Stomach (tissue), 8 donors: ENCODE measurements at regions not wholly inside any gene's neighbourhood (a gene's known extent, or its start where the extent isn't known, plus 50 kb on each side); places are given as distances from the start of the nearest gene placed in this dataset.

Source experiments
- DNase-seq, 2 donors: peaks; one replicate each; pipeline versions ENCODE4 v3.0.0 to v3.0.0-alpha.2; 2013 to 2019
- H3K27ac ChIP-seq, 5 donors: fragments of 200-600 bp in 4 of 5; sonication (generic) in 4 of 5; one replicate each; pipeline ENCODE4 v1.5.1; 2013 to 2019; ENCODE audit warnings: mild to moderate bottlenecking in 1 of 5, moderate library complexity in 1 of 5
- H3K27me3 ChIP-seq, 3 donors: fragments of 200-600 bp; sonication (generic); one replicate each; pipeline ENCODE4 v1.5.1; 2017 to 2019; ENCODE audit warnings: mixed run types in 1 of 3
- H3K36me3 ChIP-seq, 4 donors: fragments of 200-600 bp; sonication (generic); 1 replicate in 3 of 4; 2 replicates in 1 of 4; pipeline ENCODE4 v1.5.1; 2016 to 2019
- H3K4me1 ChIP-seq, 4 donors: fragments of 200-600 bp; sonication (generic); one replicate each; pipeline ENCODE4 v1.5.1; 2016 to 2019
- H3K4me3 ChIP-seq, 4 donors: fragments of 200-600 bp; sonication (generic) in 3 of 4; one replicate each; pipeline ENCODE4 v1.5.1; 2016 to 2019; ENCODE audit warnings: mild to moderate bottlenecking in 1 of 4
- H3K9me3 ChIP-seq, 4 donors: fragments of 200-600 bp; sonication (generic); one replicate each; pipeline ENCODE4 v1.5.1; 2016 to 2019
- CTCF ChIP-seq, 7 experiments: fragments of 450-650 bp in 4 of 7; fragments of 200-600 bp in 3 of 7; sonication (generic) in 3 of 7; IDR thresholded peaks; one replicate each; pipeline ENCODE4 v1.5.1; 2016 to 2019; ENCODE audit warnings: antibody characterized with exemption in 7 of 7, control low read depth in 2 of 7, mild to moderate bottlenecking in 1 of 7
- EP300 ChIP-seq: sonication (generic); formaldehyde crosslinking; IDR thresholded peaks from one replicate; pipeline ENCODE4 v1.6.1; 2017; ENCODE audit warnings: antibody characterized with exemption
- POLR2A ChIP-seq, 4 donors: fragments of 450-650 bp; IDR thresholded peaks; one replicate each; pipeline ENCODE4 v1.6.1; 2016; ENCODE audit warnings: antibody characterized with exemption in 4 of 4, control low read depth in 2 of 4, mild to moderate bottlenecking in 1 of 4, moderate library complexity in 1 of 4
- POLR2AphosphoS5 ChIP-seq, 3 donors: sonication (generic); formaldehyde crosslinking; IDR thresholded peaks; one replicate each; pipeline ENCODE4 v1.6.1; 2016; ENCODE audit warnings: antibody characterized with exemption in 3 of 3
- WGBS, 5 donors: extraction: QIAGEN DNeasy Blood & Tissue Kit in 3 of 5; methylation state at CpG; one replicate each; pipeline versions ENCODE4 v1.1.5 to v1.1.7; 2013 to 2018; 5-methylcytosine and 5-hydroxymethylcytosine counted together
- intact Hi-C: fragments of 100-400 bp; cut with DNase I; formaldehyde crosslinking; loops from one replicate; pipeline ENCODE4 v1.15.1; 2023; ENCODE audit warnings: low total_unique reads
- donor health status: healthy with polysubstance abuse.
- donor health status: Bipolar disorder and iron deficiency.
- donor health status: healthy.

GRCh38 chr2:225171350-225171749, 129.1 kb upstream of the DOCK10 start:
- Histone ChIP-seq H3K4me1 (peaks cover 0 to 4% (median 0%) of the 10 kb centered on the region in 4 donors), H3K9me3 (no peaks in the 10 kb centered on the region), H3K4me3 (no peak overlapping the region), H3K27ac (no peak overlapping the region), H3K36me3 (no peaks in the 10 kb centered on the region), H3K27me3 (no peaks in the 10 kb centered on the region)
- 51 to 73% (median 67%) methylated on average over 6 of the region's 6 CpGs for whole genome bisulfite sequencing, 5 donors
- DNase-seq = peak in 1 of 2 donors; percentile 6
- intact Hi-C loops = no loop called here
- TF ChIP-seq POLR2A (IDR thresholded peaks at IDR 0.05) (no peak), POLR2AphosphoS5 (IDR thresholded peaks at IDR 0.05) (no peak), CTCF (IDR thresholded peaks at IDR 0.05) (no peak)

GRCh38 chr2:225170162-225170561, 127.9 kb upstream of the DOCK10 start:
- intact Hi-C loops = no loop called here
- TF ChIP-seq EP300 = no peak
- no peak for TF ChIP-seq CTCF (IDR thresholded peaks at IDR 0.05)
- no peak for TF ChIP-seq POLR2A (IDR thresholded peaks at IDR 0.05)
- no peak for TF ChIP-seq POLR2AphosphoS5 (IDR thresholded peaks at IDR 0.05)
- H3K27me3 ChIP-seq = no peaks in the 10 kb centered on the region
- H3K4me1 ChIP-seq = peaks cover 0 to 4% (median 0%) of the 10 kb centered on the region in 4 donors
- DNase-seq = no peak
- H3K27ac ChIP-seq = no peak overlapping the region
- H3K4me3 ChIP-seq = no peak overlapping the region
- H3K36me3 ChIP-seq = no peaks in the 10 kb centered on the region
- 88 to 95% (median 91%) methylated on average over 1 of the region's 1 CpG for WGBS, 5 donors
- H3K9me3 ChIP-seq = no peaks in the 10 kb centered on the region

GRCh38 chr2:225169396-225169795, 127.1 kb upstream of the DOCK10 start:
- 67 to 94% (median 86%) methylated on average over 4 of the region's 4 CpGs for WGBS, 5 donors
- intact Hi-C loops = no loop called here
- no peak for DNase-seq
- Histone ChIP-seq H3K4me1 (peaks cover 0 to 4% (median 0%) of the 10 kb centered on the region in 4 donors), H3K4me3 (no peak overlapping the region), H3K9me3 (no peaks in the 10 kb centered on the region), H3K27ac (no peak overlapping the region), H3K36me3 (no peaks in the 10 kb centered on the region), H3K27me3 (no peaks in the 10 kb centered on the region)
- TF ChIP-seq EP300 (no peak), POLR2AphosphoS5 (IDR thresholded peaks at IDR 0.05) (no peak), POLR2A (IDR thresholded peaks at IDR 0.05) (no peak), CTCF (IDR thresholded peaks at IDR 0.05) (no peak)

GRCh38 chr2:225165052-225165451, 122.8 kb upstream of the DOCK10 start:
- no peaks in the 10 kb centered on the region for H3K36me3 ChIP-seq
- H3K4me3 ChIP-seq = no peak overlapping the region
- DNase-seq = no peak
- TF ChIP-seq POLR2A (IDR thresholded peaks at IDR 0.05) (no peak), CTCF (IDR thresholded peaks at IDR 0.05) (no peak), POLR2AphosphoS5 (IDR thresholded peaks at IDR 0.05) (no peak), EP300 (no peak)
- H3K27ac ChIP-seq = no peak overlapping the region
- H3K4me1 ChIP-seq = no peaks in the 10 kb centered on the region
- no peaks in the 10 kb centered on the region for H3K9me3 ChIP-seq
- H3K27me3 ChIP-seq = no peaks in the 10 kb centered on the region
- intact Hi-C loops = no loop called here
- WGBS, 5 donors = 52 to 73% (median 67%) methylated on average over 2 of the region's 2 CpGs
